ENCODE measurements at regions not wholly inside any gene's neighbourhood (a gene's known extent, or its start where the extent isn't known, plus 50 kb on each side); places are given as distances from the start of the nearest gene placed in this dataset.
"Not testable (repeated sequence)": the region's sequence is repeated elsewhere in the genome, so short reads cannot be mapped to it uniquely, and the experiment has no call there.

DNA sequence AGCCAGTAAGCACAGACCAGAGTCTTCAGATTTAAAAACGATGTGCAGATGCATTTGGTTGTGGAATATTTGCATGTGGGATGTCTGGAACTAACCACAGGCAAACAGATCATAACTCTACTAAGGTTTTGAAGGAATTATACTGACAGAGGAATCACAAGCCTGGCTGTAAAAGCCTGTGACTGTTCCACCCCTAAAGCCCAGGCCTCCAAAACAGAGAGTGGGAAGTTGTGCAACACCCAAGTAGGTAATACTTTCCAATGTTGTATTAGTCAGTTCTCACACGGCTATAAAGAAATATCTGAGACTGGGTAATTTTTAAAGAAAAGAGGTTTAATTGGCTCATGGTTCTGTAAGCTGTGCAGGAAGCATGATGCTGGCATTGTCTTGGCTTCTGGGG lies 68.1 kb upstream of the DCD start:
- no peak for TF ChIP-seq CTCF (IDR thresholded peaks at IDR 0.05; ENCODE audit: borderline replicate concordance, extremely low read depth, insufficient read depth)
- no peak overlapping the region for H3K27ac ChIP-seq (ENCODE audit: low read depth in 2 of 2, low read length in 2 of 2)
- no peaks in the 10 kb centered on the region for H3K36me3 ChIP-seq (ENCODE audit: control insufficient read depth in 2 of 3, insufficient read depth in 3 of 3, low read length in 3 of 3)
- H3K9ac ChIP-seq (ENCODE audit: low read length in 3 of 3) = no peak overlapping the region
- FAIRE-seq = no peak
- H3K27me3 ChIP-seq (ENCODE audit: control insufficient read depth, insufficient read depth, low read length) = no peaks in the 10 kb centered on the region
- H3K4me3 ChIP-seq (ENCODE audit: low read length in 3 of 3) = no peak overlapping the region
- DNase-seq = no peak
- H3K9me3 ChIP-seq (ENCODE audit: control insufficient read depth in 2 of 3, insufficient read depth in 1 of 3, low read length in 3 of 3) = no peaks in the 10 kb centered on the region
- no peaks in the 10 kb centered on the region for H3K4me1 ChIP-seq (ENCODE audit: control insufficient read depth in 2 of 3, insufficient read depth in 2 of 3, low read depth in 1 of 3, low read length in 3 of 3)
- intact Hi-C loops (cut with DNase I) = no loop called here

DNA sequence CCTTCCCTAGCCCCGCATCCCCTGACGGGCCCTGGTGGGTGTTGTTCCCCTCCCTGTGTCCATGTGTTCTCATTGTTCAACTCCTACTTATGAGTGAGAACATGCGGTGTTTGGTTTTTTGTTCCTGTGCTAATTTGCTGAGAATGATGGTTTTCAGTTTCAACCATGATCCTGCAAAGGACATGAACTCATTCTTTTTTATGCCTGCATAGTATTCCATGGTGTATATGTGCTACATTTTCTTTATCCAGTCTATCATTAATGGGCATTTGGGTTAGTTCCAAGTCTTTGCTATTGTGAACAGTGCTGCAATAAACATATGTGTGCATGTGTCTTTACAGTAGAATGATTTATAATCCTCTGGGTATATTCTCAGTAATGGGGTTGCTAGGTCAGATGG lies 65.7 kb upstream of the DCD start:
- FAIRE-seq; intact Hi-C loops (cut with DNase I): not testable (repeated sequence)

DNA sequence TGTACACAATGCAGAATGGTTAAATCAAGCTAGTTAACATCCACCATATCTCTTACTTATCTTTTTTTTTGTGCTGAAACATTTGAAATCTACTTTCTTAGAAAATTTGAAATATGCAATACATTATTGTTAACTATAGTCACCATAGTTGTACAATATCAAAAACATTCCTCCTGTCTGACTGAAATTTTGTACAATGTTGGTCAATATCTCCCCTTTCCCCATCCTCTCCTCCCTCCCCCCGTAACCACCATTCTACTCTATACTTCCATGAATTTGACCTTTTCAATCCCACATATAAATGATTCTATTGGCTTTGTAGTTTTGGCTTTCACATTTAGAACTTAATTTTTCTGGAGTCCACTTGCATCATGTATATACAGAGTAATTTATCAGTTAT lies 63.5 kb upstream of the DCD start:
- no peaks in the 10 kb centered on the region for H3K9me3 ChIP-seq (ENCODE audit: control insufficient read depth in 2 of 3, insufficient read depth in 1 of 3, low read length in 3 of 3)
- H3K9ac ChIP-seq (ENCODE audit: low read length in 3 of 3) = no peak overlapping the region
- no peaks in the 10 kb centered on the region for H3K36me3 ChIP-seq (ENCODE audit: control insufficient read depth in 2 of 3, insufficient read depth in 3 of 3, low read length in 3 of 3)
- no peak for TF ChIP-seq CTCF (IDR thresholded peaks at IDR 0.05; ENCODE audit: borderline replicate concordance, extremely low read depth, insufficient read depth)
- H3K27me3 ChIP-seq (ENCODE audit: control insufficient read depth, insufficient read depth, low read length) = no peaks in the 10 kb centered on the region
- H3K27ac ChIP-seq (ENCODE audit: low read depth in 2 of 2, low read length in 2 of 2) = no peak overlapping the region
- FAIRE-seq = no peak
- no peaks in the 10 kb centered on the region for H3K4me1 ChIP-seq (ENCODE audit: control insufficient read depth in 2 of 3, insufficient read depth in 2 of 3, low read depth in 1 of 3, low read length in 3 of 3)
- DNase-seq = no peak
- intact Hi-C loops (cut with DNase I) = no loop called here
- no peak overlapping the region for H3K4me3 ChIP-seq (ENCODE audit: low read length in 3 of 3)

More for the DNA sequence above, 65.7 kb upstream of the DCD start:
- not testable (repeated sequence) for H3K27ac ChIP-seq (ENCODE audit: low read depth in 2 of 2, low read length in 2 of 2); DNase-seq; H3K36me3 ChIP-seq (ENCODE audit: control insufficient read depth in 2 of 3, insufficient read depth in 3 of 3, low read length in 3 of 3); H3K9me3 ChIP-seq (ENCODE audit: control insufficient read depth in 2 of 3, insufficient read depth in 1 of 3, low read length in 3 of 3); H3K27me3 ChIP-seq (ENCODE audit: control insufficient read depth, insufficient read depth, low read length); H3K9ac ChIP-seq (ENCODE audit: low read length in 3 of 3); H3K4me1 ChIP-seq (ENCODE audit: control insufficient read depth in 2 of 3, insufficient read depth in 2 of 3, low read depth in 1 of 3, low read length in 3 of 3); H3K4me3 ChIP-seq (ENCODE audit: low read length in 3 of 3)

- H3K4me1 ChIP-seq (ENCODE audit: control insufficient read depth in 2 of 3, insufficient read depth in 2 of 3, low read depth in 1 of 3, low read length in 3 of 3) = no peaks in the 10 kb centered on the region
- no peak overlapping the region for H3K9ac ChIP-seq (ENCODE audit: low read length in 3 of 3)
- H3K9me3 ChIP-seq (ENCODE audit: control insufficient read depth in 2 of 3, insufficient read depth in 1 of 3, low read length in 3 of 3) = no peaks in the 10 kb centered on the region
- intact Hi-C loops (cut with DNase I) = no loop called here
- no peak for FAIRE-seq
- H3K27me3 ChIP-seq (ENCODE audit: control insufficient read depth, insufficient read depth, low read length) = no peaks in the 10 kb centered on the region
- H3K4me3 ChIP-seq (ENCODE audit: low read length in 3 of 3) = no peak overlapping the region
- H3K27ac ChIP-seq (ENCODE audit: low read depth in 2 of 2, low read length in 2 of 2) = no peak overlapping the region
- no peaks in the 10 kb centered on the region for H3K36me3 ChIP-seq (ENCODE audit: control insufficient read depth in 2 of 3, insufficient read depth in 3 of 3, low read length in 3 of 3)
- no peak for TF ChIP-seq CTCF (IDR thresholded peaks at IDR 0.05; ENCODE audit: borderline replicate concordance, extremely low read depth, insufficient read depth)
- DNase-seq = no peak
These were observed 60.7 kb upstream of the DCD start for GRCh38 chr12:54708826-54709225.

All from kidney (tissue), 13 donors.